Thoracic aorta (tissue), 2 donors: ENCODE measurements at regions not wholly inside any gene's neighbourhood (a gene's known extent, or its start where the extent isn't known, plus 50 kb on each side); places are given as distances from the start of the nearest gene placed in this dataset.

Experiments
- ATAC-seq: fragments of 150-250 bp; one replicate; pipeline ENCODE4 v1.8.0; 2017; ENCODE audit warnings: low read depth; ENCODE audit not compliant: insufficient number of reproducible peaks, low FRiP score
- DNase-seq: peaks from one replicate; pipeline ENCODE4 v3.0.0-alpha.2; 2020; ENCODE audit warnings: low spot score
- H3K27ac ChIP-seq, 2 donors: fragments of 200-600 bp; sonication (generic); 1 replicate in 1 of 2; 2 replicates in 1 of 2; pipeline ENCODE4 v1.5.1; 2016; ENCODE audit warnings: mild to moderate bottlenecking in 2 of 2, moderate library complexity in 2 of 2
- H3K27me3 ChIP-seq: fragments of 200-600 bp; sonication (generic); replicated peaks from 2 replicates; pipeline ENCODE4 v1.6.0; 2016; ENCODE audit warnings: mild to moderate bottlenecking; ENCODE audit not compliant: insufficient read depth
- H3K36me3 ChIP-seq: fragments of 200-600 bp; sonication (generic); one replicate; pipeline ENCODE4 v1.5.1; 2016
- H3K4me1 ChIP-seq, 2 donors: fragments of 200-600 bp; sonication (generic); 1 replicate in 1 of 2; 2 replicates in 1 of 2; pipeline versions ENCODE4 v1.5.1 to v1.6.0; 2016; ENCODE audit warnings: low read depth in 2 of 2, mild to moderate bottlenecking in 1 of 2; ENCODE audit not compliant: control insufficient read depth in 1 of 2
- H3K4me3 ChIP-seq: fragments of 200-600 bp; sonication (generic); 2 replicates; pipeline ENCODE4 v1.5.1; 2016; ENCODE audit warnings: mild to moderate bottlenecking
- H3K9me3 ChIP-seq: fragments of 200-600 bp; sonication (generic); 2 replicates; pipeline ENCODE4 v1.5.1; 2016
- CTCF ChIP-seq: fragments of 200-600 bp; sonication (generic); IDR thresholded peaks from one replicate; pipeline ENCODE4 v1.5.1; 2019; ENCODE audit warnings: antibody characterized with exemption

GRCh38 chr9:7710686-7711085 lies 88.9 kb downstream of the DMAC1 start:
- ATAC-seq (no peak), DNase-seq (no peak)
- no peaks in the 10 kb centered on the region for H3K4me1 ChIP-seq
- no peak overlapping the region for H3K27ac ChIP-seq
- no peaks in the 10 kb centered on the region for H3K27me3 ChIP-seq
- no peaks in the 10 kb centered on the region for H3K9me3 ChIP-seq
- TF ChIP-seq CTCF = no peak
- H3K4me3 ChIP-seq = no peak overlapping the region
- H3K36me3 ChIP-seq = no peaks in the 10 kb centered on the region

GRCh38 chr9:7707934-7708333 lies 91.6 kb downstream of the DMAC1 start:
- TF ChIP-seq CTCF = no peak
- DNase-seq (no peak), ATAC-seq (no peak)
- no peaks in the 10 kb centered on the region for H3K9me3 ChIP-seq
- no peaks in the 10 kb centered on the region for H3K36me3 ChIP-seq
- no peak overlapping the region for H3K4me3 ChIP-seq
- H3K27ac ChIP-seq = no peak overlapping the region
- no peaks in the 10 kb centered on the region for H3K27me3 ChIP-seq
- H3K4me1 ChIP-seq = peaks cover 0 to 8% of the 10 kb centered on the region in 2 donors

- ATAC-seq (no peak), DNase-seq (no peak)
- Histone ChIP-seq H3K4me3 (no peak overlapping the region), H3K9me3 (no peaks in the 10 kb centered on the region), H3K27me3 (no peaks in the 10 kb centered on the region), H3K4me1 (peaks cover 0 to 8% of the 10 kb centered on the region in 2 donors), H3K36me3 (no peaks in the 10 kb centered on the region), H3K27ac (no peak overlapping the region)
- no peak for TF ChIP-seq CTCF
These were observed 95.0 kb downstream of the DMAC1 start for GRCh38 chr9:7704543-7704942.

DNA sequence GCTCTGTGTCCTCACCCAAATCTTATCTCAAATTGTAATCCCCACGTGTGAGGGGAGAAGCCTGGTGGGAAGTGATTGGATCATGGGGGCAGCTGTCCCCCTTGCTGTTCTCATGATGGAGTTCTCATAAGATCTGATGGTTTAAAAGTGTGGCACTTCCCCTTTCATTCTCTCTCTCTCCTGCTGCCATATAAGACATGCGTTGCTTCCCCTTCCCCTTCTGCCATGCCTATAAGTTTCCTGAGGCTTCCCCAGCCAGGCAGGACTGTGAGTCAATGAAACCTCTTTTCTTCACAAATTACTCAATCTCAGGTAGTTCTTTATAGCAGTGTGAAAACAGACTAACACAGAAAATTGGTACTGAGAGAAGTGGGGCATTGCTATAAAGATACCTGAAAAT lies 107.7 kb downstream of the DMAC1 start:
- TF ChIP-seq CTCF = no peak
- Histone ChIP-seq H3K4me1 (no peaks in the 10 kb centered on the region), H3K27me3 (no peaks in the 10 kb centered on the region), H3K9me3 (no peaks in the 10 kb centered on the region), H3K4me3 (no peak overlapping the region), H3K36me3 (no peaks in the 10 kb centered on the region), H3K27ac (no peak overlapping the region)
- ATAC-seq (no peak), DNase-seq (no peak)

- H3K27me3 ChIP-seq = no peaks in the 10 kb centered on the region
- no peak for ATAC-seq
- TF ChIP-seq CTCF = no peak
- no peak overlapping the region for H3K27ac ChIP-seq
- no peak for DNase-seq
- no peak overlapping the region for H3K4me3 ChIP-seq
- no peaks in the 10 kb centered on the region for H3K4me1 ChIP-seq
- no peaks in the 10 kb centered on the region for H3K9me3 ChIP-seq
- H3K36me3 ChIP-seq = no peaks in the 10 kb centered on the region
These were observed 109.6 kb downstream of the DMAC1 start for GRCh38 chr9:7690014-7690413.
